GM23338 (cell line): ENCODE measurements at regions not wholly inside any gene's neighbourhood (a gene's known extent, or its start where the extent isn't known, plus 50 kb on each side); places are given as distances from the start of the nearest gene placed in this dataset.

Source experiments
- ZNF114 ChIP-seq: fragments of 250-450 bp; sonication (Bioruptor Pico); IDR thresholded peaks from 2 replicates; pipeline ENCODE4 v1.5.0; 2020; ENCODE audit warnings: mild to moderate bottlenecking, moderate library complexity
- TF ChIP-seq, protein P1 (sequence below): IDR thresholded peaks from one replicate; pipeline ENCODE4 v1.6.1; 2018; ENCODE audit warnings: antibody characterized with exemption; ENCODE audit not compliant: unreplicated experiment
- TF ChIP-seq, protein P2 (sequence below), 2 experiments: fragments of 200-600 bp in 1 of 2; sonication (generic) in 1 of 2; conservative IDR thresholded peaks; 2 replicates each; pipeline versions ENCODE4 v1.5.1 to v1.6.1; 2016 to 2017; ENCODE audit warnings: antibody characterized with exemption in 2 of 2, low read depth in 2 of 2, mild to moderate bottlenecking in 2 of 2, moderate library complexity in 1 of 2

DNA sequence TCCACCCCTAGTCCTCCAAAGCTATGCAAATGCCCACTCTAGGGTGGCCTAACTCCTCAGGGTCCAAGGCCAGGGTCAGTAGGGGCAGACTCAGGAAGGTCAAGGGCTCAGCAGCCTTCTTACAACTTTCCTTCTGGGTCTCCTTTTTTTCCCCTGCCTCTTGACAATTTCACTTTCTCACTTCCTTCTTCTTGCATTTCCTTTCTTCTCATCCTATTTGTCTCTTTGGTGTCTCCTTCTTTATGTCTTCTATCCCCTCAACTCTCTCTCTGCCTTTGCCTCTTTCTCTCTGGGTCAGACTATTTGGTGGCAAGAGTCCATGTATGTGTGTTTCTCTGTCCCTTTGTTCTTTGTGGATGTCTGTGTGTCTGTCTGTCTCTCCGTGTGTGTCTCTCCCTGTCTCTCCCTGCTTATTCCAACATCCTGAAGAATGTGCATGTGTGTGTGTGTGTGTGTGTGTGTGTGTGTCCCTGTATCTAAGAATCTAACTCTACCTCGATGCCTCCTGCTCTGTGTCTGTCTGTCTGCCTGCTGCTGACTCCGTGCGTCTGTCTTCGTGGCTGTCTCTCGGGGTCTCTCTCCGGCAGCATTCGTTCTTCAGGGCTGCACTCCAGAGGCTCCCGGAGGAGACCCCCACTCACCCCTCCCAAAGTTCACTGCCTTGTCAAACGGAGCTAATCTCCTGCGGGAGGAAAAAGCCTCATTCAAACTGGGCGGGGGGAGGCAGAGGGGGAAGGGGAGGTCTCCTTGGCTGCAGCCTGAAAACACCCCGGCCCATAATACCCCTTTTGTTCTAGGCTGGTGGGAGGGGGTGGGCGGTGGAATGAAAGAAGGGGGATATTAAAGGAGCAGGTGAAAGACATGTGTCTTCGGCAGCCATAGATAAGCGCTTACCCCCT, 51.7 kb upstream of the FOXP4 start (continued):
- TF ChIP-seq, protein P1, sequence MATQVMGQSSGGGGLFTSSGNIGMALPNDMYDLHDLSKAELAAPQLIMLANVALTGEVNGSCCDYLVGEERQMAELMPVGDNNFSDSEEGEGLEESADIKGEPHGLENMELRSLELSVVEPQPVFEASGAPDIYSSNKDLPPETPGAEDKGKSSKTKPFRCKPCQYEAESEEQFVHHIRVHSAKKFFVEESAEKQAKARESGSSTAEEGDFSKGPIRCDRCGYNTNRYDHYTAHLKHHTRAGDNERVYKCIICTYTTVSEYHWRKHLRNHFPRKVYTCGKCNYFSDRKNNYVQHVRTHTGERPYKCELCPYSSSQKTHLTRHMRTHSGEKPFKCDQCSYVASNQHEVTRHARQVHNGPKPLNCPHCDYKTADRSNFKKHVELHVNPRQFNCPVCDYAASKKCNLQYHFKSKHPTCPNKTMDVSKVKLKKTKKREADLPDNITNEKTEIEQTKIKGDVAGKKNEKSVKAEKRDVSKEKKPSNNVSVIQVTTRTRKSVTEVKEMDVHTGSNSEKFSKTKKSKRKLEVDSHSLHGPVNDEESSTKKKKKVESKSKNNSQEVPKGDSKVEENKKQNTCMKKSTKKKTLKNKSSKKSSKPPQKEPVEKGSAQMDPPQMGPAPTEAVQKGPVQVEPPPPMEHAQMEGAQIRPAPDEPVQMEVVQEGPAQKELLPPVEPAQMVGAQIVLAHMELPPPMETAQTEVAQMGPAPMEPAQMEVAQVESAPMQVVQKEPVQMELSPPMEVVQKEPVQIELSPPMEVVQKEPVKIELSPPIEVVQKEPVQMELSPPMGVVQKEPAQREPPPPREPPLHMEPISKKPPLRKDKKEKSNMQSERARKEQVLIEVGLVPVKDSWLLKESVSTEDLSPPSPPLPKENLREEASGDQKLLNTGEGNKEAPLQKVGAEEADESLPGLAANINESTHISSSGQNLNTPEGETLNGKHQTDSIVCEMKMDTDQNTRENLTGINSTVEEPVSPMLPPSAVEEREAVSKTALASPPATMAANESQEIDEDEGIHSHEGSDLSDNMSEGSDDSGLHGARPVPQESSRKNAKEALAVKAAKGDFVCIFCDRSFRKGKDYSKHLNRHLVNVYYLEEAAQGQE = no peak
- TF ChIP-seq ZNF114 (CRISPR knock-in tag) = no peak
- TF ChIP-seq, protein P2, sequence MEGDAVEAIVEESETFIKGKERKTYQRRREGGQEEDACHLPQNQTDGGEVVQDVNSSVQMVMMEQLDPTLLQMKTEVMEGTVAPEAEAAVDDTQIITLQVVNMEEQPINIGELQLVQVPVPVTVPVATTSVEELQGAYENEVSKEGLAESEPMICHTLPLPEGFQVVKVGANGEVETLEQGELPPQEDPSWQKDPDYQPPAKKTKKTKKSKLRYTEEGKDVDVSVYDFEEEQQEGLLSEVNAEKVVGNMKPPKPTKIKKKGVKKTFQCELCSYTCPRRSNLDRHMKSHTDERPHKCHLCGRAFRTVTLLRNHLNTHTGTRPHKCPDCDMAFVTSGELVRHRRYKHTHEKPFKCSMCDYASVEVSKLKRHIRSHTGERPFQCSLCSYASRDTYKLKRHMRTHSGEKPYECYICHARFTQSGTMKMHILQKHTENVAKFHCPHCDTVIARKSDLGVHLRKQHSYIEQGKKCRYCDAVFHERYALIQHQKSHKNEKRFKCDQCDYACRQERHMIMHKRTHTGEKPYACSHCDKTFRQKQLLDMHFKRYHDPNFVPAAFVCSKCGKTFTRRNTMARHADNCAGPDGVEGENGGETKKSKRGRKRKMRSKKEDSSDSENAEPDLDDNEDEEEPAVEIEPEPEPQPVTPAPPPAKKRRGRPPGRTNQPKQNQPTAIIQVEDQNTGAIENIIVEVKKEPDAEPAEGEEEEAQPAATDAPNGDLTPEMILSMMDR (conservative IDR thresholded peaks at IDR 0.05; ENCODE audit: low read depth in 2 of 2) = no peak
